ENCODE measurements at regions not wholly inside any gene's neighbourhood (a gene's known extent, or its start where the extent isn't known, plus 50 kb on each side); places are given as distances from the start of the nearest gene placed in this dataset.

DNA sequence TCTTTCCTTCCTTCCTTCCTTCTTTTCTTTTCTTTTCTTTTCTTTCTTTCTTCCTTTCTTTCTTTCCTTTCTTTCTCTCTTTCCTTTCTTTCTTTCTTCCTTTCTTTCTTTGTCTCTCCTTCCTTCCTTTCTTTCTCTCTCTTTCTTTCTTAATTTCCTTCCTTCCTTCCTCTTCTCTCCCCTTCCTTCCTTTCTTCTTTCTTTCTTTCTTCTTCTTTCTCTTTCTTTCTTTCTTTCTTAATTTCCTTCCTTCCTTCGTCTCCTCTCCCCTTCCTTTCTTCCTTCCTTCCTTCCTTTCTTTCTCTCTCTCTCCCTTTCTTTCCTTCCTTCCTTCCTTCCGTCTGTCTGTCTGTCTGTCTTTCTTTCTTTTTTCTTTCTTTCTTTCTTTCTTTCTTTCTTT lies 1446.5 kb upstream of the GOT2 start:
- TF ChIP-seq, protein P1, sequence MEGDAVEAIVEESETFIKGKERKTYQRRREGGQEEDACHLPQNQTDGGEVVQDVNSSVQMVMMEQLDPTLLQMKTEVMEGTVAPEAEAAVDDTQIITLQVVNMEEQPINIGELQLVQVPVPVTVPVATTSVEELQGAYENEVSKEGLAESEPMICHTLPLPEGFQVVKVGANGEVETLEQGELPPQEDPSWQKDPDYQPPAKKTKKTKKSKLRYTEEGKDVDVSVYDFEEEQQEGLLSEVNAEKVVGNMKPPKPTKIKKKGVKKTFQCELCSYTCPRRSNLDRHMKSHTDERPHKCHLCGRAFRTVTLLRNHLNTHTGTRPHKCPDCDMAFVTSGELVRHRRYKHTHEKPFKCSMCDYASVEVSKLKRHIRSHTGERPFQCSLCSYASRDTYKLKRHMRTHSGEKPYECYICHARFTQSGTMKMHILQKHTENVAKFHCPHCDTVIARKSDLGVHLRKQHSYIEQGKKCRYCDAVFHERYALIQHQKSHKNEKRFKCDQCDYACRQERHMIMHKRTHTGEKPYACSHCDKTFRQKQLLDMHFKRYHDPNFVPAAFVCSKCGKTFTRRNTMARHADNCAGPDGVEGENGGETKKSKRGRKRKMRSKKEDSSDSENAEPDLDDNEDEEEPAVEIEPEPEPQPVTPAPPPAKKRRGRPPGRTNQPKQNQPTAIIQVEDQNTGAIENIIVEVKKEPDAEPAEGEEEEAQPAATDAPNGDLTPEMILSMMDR (IDR thresholded peaks at IDR 0.05) = no peak
- no peak for TF ChIP-seq POLR2A (IDR thresholded peaks at IDR 0.05)

All from testis (tissue), 2 donors.